IMR-90 (cell line): ENCODE measurements at regions not wholly inside any gene's neighbourhood (a gene's known extent, or its start where the extent isn't known, plus 50 kb on each side); places are given as distances from the start of the nearest gene placed in this dataset.

Experiments
- ATAC-seq: fragments of 200-7000 bp; cut with Tn5 transposase; 2 replicates; pipeline ENCODE4 v1.9.1; 2020; ENCODE audit warnings: low read depth, mild to moderate bottlenecking, moderate library complexity
- BruUV-seq: library from RNA; stranded (reverse); fragments of 400-500 nt; replicated peaks from 2 replicates; lab custom pipeline; 2021; lab: Mats Ljungman, UMichigan
- CTCF ChIA-PET: fragments of 300-600 bp; formaldehyde crosslinking; extraction: SDS; loops from one replicate; lab custom pipeline; 2021; ENCODE audit warnings: antibody characterized with exemption; lab: Yijun Ruan, JAX
- POLR2A ChIA-PET: fragments of 300-600 bp; sonication (Branson Sonifier 250); formaldehyde crosslinking; loops from one replicate; lab custom pipeline; 2022; ENCODE audit warnings: antibody characterized with exemption; ENCODE audit not compliant: unreplicated experiment; lab: Charles Lee
- DNase-seq: peaks from one replicate; pipeline ENCODE4 v3.0.0; 2013
- H2AFZ ChIP-seq: replicated peaks from 2 replicates; pipeline ENCODE3; 2013; ENCODE audit warnings: low read length, mild to moderate bottlenecking; ENCODE audit not compliant: poor library complexity
- H2AK5ac ChIP-seq: 2 replicates; pipeline ENCODE4 v1.6.1; 2013; ENCODE audit warnings: low read depth, low read length, inconsistent platforms
- H2AK9ac ChIP-seq: replicated peaks from 2 replicates; pipeline ENCODE3; 2013; ENCODE audit warnings: mild to moderate bottlenecking, low read depth, low read length, moderate library complexity; ENCODE audit not compliant: poor library complexity
- H2BK120ac ChIP-seq: 2 replicates; pipeline ENCODE4 v1.6.1; 2013; ENCODE audit warnings: low read depth, low read length, inconsistent platforms
- H2BK15ac ChIP-seq: 3 replicates; pipeline ENCODE4 v1.6.1; 2013; ENCODE audit warnings: low read depth, low read length, inconsistent platforms
- H2BK20ac ChIP-seq: 2 replicates; pipeline ENCODE4 v1.6.1; 2013; ENCODE audit warnings: low read depth, mild to moderate bottlenecking, inconsistent platforms, low read length, moderate library complexity
- H2BK5ac ChIP-seq: 2 replicates; pipeline ENCODE4 v1.6.1; 2013; ENCODE audit warnings: mild to moderate bottlenecking, low read depth, low read length, inconsistent platforms; ENCODE audit not compliant: poor library complexity, severe bottlenecking
- H3K14ac ChIP-seq: replicated peaks from 2 replicates; pipeline ENCODE4 v1.6.1; 2013; ENCODE audit warnings: low read depth, low read length, inconsistent platforms
- H3K18ac ChIP-seq: 2 replicates; pipeline ENCODE4 v1.6.1; 2013; ENCODE audit warnings: low read depth, low read length, control low read depth
- H3K23ac ChIP-seq: 2 replicates; pipeline ENCODE4 v1.6.1; 2013; ENCODE audit warnings: low read depth, low read length, inconsistent platforms
- H3K27ac ChIP-seq: 2 replicates; pipeline ENCODE4 v1.5.1; 2013; ENCODE audit warnings: mild to moderate bottlenecking, control low read depth, low read length; ENCODE audit not compliant: insufficient read depth
- H3K27me3 ChIP-seq: 2 replicates; pipeline ENCODE4 v1.6.1; 2013; ENCODE audit warnings: low read length; ENCODE audit not compliant: control insufficient read depth, insufficient read depth
- H3K36me3 ChIP-seq: 2 replicates; pipeline ENCODE4 v1.6.1; 2013; ENCODE audit warnings: low read length, mixed read lengths; ENCODE audit not compliant: control insufficient read depth, insufficient read depth
- H3K4ac ChIP-seq: 2 replicates; pipeline ENCODE4 v1.6.1; 2013; ENCODE audit warnings: low read depth, low read length, inconsistent platforms
- H3K4me1 ChIP-seq: 2 replicates; pipeline ENCODE4 v1.6.1; 2013; ENCODE audit warnings: low read length, mixed read lengths; ENCODE audit not compliant: control insufficient read depth, insufficient read depth
- H3K4me2 ChIP-seq: 2 replicates; pipeline ENCODE4 v1.6.1; 2013; ENCODE audit warnings: low read depth, mild to moderate bottlenecking, control low read depth, low read length, moderate library complexity
- H3K4me3 ChIP-seq: 2 replicates; pipeline ENCODE4 v1.5.1; 2013; ENCODE audit warnings: low read depth, mild to moderate bottlenecking, control low read depth, low read length, moderate library complexity; ENCODE audit not compliant: insufficient read depth
- H3K56ac ChIP-seq: 2 replicates; pipeline ENCODE4 v1.6.1; 2013; ENCODE audit warnings: low read length, inconsistent platforms; ENCODE audit not compliant: insufficient read depth; ENCODE audit errors: extremely low read depth
- H3K79me1 ChIP-seq, 2 experiments: 2 replicates each; pipeline ENCODE4 v1.6.1; 2013; ENCODE audit warnings: low read length in 2 of 2, inconsistent platforms in 1 of 2, low read depth in 1 of 2
- H3K9ac ChIP-seq: 2 replicates; pipeline ENCODE4 v1.6.1; 2013; ENCODE audit warnings: low read depth, low read length, control low read depth
- H3K9me1 ChIP-seq: 2 replicates; pipeline ENCODE4 v1.6.1; 2013; ENCODE audit warnings: low read length, inconsistent platforms; ENCODE audit not compliant: insufficient read depth
- H3K9me3 ChIP-seq: 2 replicates; pipeline ENCODE4 v1.6.1; 2013; ENCODE audit warnings: low read length; ENCODE audit not compliant: control insufficient read depth, insufficient read depth
- H4K20me1 ChIP-seq: 2 replicates; pipeline ENCODE4 v1.6.1; 2013; ENCODE audit warnings: low read length, inconsistent platforms; ENCODE audit not compliant: insufficient read depth
- H4K5ac ChIP-seq: 2 replicates; pipeline ENCODE4 v1.6.1; 2013; ENCODE audit warnings: mild to moderate bottlenecking, low read depth, low read length, control low read depth
- H4K8ac ChIP-seq, 2 experiments: 2 replicates each; pipeline ENCODE4 v1.6.1; 2013; ENCODE audit warnings: low read depth in 2 of 2, low read length in 2 of 2, control low read depth in 1 of 2, inconsistent platforms in 1 of 2
- H4K91ac ChIP-seq: 2 replicates; pipeline ENCODE4 v1.6.1; 2013; ENCODE audit warnings: low read depth, low read length, inconsistent platforms; ENCODE audit not compliant: insufficient read depth
- CHD1 ChIP-seq: IDR thresholded peaks from 2 replicates; pipeline ENCODE4 v1.6.1; 2012; ENCODE audit warnings: low read depth, low read length, improper control_type of control experiment
- WGBS, 2 experiments: methylation state at CpG; one replicate each; pipeline versions ENCODE4 v1.1.5 to v1.1.7; 2013; ENCODE audit warnings: missing lambda C conversion rate in 2 of 2; ENCODE audit not compliant: insufficient read length in 1 of 2; ENCODE audit errors: extremely low coverage in 2 of 2; 5-methylcytosine and 5-hydroxymethylcytosine counted together
- dilution Hi-C: fragments of 300-500 bp; cut with HindIII; formaldehyde crosslinking; loops from one replicate; pipeline ENCODE4 v1.14.3; 2018; ENCODE audit warnings: low sequenced_read_pairs; ENCODE audit not compliant: unreplicated experiment
- in situ Hi-C: fragments of 300-500 bp; cut with MboI; formaldehyde crosslinking; loops from 3 replicates; pipeline ENCODE4 v1.14.3; 2019; ENCODE audit warnings: low sequenced_read_pairs, inconsistent platforms, mixed read lengths
- intact Hi-C: fragments of 100-400 bp; cut with micrococcal nuclease; formaldehyde crosslinking; loops from 2 replicates; pipeline ENCODE4 v1.10.0; 2022

DNA sequence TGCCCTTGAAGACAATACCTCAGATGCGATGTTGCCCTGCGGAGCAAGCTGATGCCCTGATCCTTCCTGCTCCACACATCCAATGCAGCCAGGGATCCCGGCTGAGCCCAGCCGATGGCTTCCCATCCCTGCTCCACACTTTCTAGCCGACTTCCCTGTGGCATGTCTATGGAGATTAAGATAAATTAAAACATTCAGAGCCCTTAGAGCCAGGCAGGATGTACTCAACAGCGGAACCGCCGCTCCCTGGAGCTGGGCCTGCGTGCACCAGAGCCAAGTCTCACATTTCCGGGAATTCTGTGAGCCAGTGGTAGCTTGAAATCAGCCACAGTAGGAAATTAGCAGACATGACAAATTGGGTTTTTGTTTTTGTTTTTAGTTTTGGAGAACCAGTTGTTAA is 620.6 kb downstream of the GALR1 start:
- Histone ChIP-seq H3K14ac (no peak overlapping the region), H3K9me3 (peaks cover 61% of the 10 kb centered on the region), H3K9me1 (no peaks in the 10 kb centered on the region), H3K4me1 (no peaks in the 10 kb centered on the region), H2AK5ac (no peak overlapping the region), H3K18ac (no peak overlapping the region), H3K4ac (no peak overlapping the region), H3K27me3 (no peaks in the 10 kb centered on the region), H2BK120ac (no peak overlapping the region), H4K20me1 (no peaks in the 10 kb centered on the region), H3K56ac (no peak overlapping the region), H3K23ac (no peak overlapping the region), H2BK5ac (no peak overlapping the region), H4K8ac (no peak overlapping the region), H2BK15ac (no peak overlapping the region), H3K79me1 (no peaks in the 10 kb centered on the region), H2AK9ac (no peak overlapping the region), H3K4me3 (no peak overlapping the region), H2BK20ac (no peak overlapping the region), H3K27ac (no peak overlapping the region), H3K4me2 (no peak overlapping the region), H2AFZ (no peak overlapping the region), H3K36me3 (no peaks in the 10 kb centered on the region), H4K91ac (no peak overlapping the region), H3K9ac (no peak overlapping the region), H4K5ac (no peak overlapping the region)
- BruUV-seq = no TSS peak
- intact Hi-C loops = no loop called here
- ATAC-seq = no peak
- DNase-seq = no peak
- in situ Hi-C loops = no loop called here
- ChIA-PET CTCF (no interaction called here), POLR2A (no interaction called here)
- dilution Hi-C loops = no loop called here
- TF ChIP-seq CHD1 = no peak
- 83% methylated on average over 2 of the region's 10 CpGs; no CpG with 5 or more reads in 1 of the 2 experiments for WGBS, 2 experiments
